Esophagus (tissue), 2 donors: ENCODE measurements at regions not wholly inside any gene's neighbourhood (a gene's known extent, or its start where the extent isn't known, plus 50 kb on each side); places are given as distances from the start of the nearest gene placed in this dataset.

ENCODE experiments used
- H3K27ac ChIP-seq, 2 donors: one replicate each; pipeline ENCODE4 v1.5.1; 2013; ENCODE audit warnings: low read depth in 2 of 2, mild to moderate bottlenecking in 2 of 2, inconsistent platforms in 1 of 2, low read length in 1 of 2, moderate library complexity in 1 of 2
- H3K27me3 ChIP-seq, 2 donors: one replicate each; pipeline ENCODE4 v1.6.1; 2013; ENCODE audit warnings: low read length in 2 of 2, control low read depth in 1 of 2, mild to moderate bottlenecking in 1 of 2; ENCODE audit not compliant: insufficient read depth in 2 of 2, control insufficient read depth in 1 of 2
- H3K36me3 ChIP-seq, 2 donors: one replicate each; pipeline ENCODE4 v1.6.1; 2013; ENCODE audit warnings: low read length in 1 of 2; ENCODE audit not compliant: control insufficient read depth in 2 of 2, insufficient read depth in 2 of 2
- H3K4me1 ChIP-seq, 2 donors: one replicate each; pipeline ENCODE4 v1.6.1; 2013; ENCODE audit warnings: low read length in 1 of 2; ENCODE audit not compliant: control insufficient read depth in 2 of 2, insufficient read depth in 2 of 2
- H3K4me3 ChIP-seq, 2 donors: one replicate each; pipeline ENCODE4 v1.5.1; 2013; ENCODE audit warnings: low read length in 2 of 2, mild to moderate bottlenecking in 2 of 2, low read depth in 1 of 2, moderate library complexity in 1 of 2
- H3K9me3 ChIP-seq, 2 donors: one replicate each; pipeline ENCODE4 v1.6.1; 2013; ENCODE audit warnings: mild to moderate bottlenecking in 2 of 2, low read depth in 1 of 2, low read length in 1 of 2, moderate library complexity in 1 of 2; ENCODE audit not compliant: control insufficient read depth in 2 of 2, insufficient read depth in 1 of 2
- WGBS, 2 donors: extraction: QIAGEN DNeasy Blood & Tissue Kit; methylation state at CpG; one replicate each; pipeline ENCODE4 v1.1.7; 2013; 5-methylcytosine and 5-hydroxymethylcytosine counted together
- donor health status: healthy with polysubstance abuse.
- donor health status: Bipolar disorder and iron deficiency.

- Histone ChIP-seq H3K9me3 (no peaks in the 10 kb centered on the region), H3K27me3 (no peaks in the 10 kb centered on the region), H3K4me1 (no peaks in the 10 kb centered on the region), H3K27ac (no peak overlapping the region), H3K4me3 (no peak overlapping the region), H3K36me3 (no peaks in the 10 kb centered on the region)
- WGBS, 2 donors: 55 to 63% methylated on average over 1 of the region's 1 CpG
These were observed 93.3 kb upstream of the PDE5A start for GRCh38 chr4:119721878-119722277.

DNA sequence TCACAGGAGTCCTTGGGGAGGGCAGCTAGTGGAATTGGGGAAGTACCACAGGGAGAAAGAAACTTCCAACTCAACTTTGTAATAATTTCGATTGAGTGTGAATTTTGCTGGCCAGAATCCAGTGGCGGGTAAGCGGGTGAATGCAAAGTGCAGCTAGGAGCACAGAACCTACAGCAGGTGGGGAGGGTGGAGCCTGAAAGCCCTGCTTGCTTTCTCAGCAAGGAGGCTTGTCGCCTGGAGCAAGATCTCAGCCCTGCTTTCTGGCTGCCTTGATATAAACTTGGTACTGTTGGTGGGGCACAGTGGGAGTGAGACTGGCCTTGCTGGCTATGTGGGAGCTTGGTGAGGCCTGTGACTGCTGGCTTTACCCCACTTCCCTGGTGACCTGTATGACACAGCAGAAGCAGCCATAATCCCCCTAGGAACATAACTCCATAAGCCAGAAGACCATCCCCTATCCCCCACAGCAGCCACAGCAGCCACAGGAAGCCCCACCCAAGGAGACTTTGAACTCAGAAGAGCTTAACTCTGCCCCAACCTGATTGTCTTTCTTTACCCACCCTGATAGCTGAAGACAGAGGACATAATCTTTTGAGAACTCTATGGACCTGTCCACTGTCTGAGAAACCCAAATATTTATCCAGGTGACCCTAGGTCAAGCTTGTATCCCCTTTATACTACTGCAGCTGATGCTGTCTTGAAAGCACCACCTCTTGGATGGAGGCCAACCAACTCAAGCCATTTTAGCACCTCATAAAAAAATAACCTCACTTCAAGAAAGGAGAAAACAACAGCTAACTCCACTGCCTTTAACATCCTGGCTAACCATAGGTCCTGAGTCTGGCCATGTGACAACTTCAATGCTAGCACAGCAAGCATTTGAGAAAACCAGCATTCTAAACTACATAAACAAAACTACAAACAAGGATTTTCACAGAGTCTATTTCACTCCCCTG lies 87.2 kb upstream of the PDE5A start:
- H3K4me1 ChIP-seq: no peaks in the 10 kb centered on the region
- no peaks in the 10 kb centered on the region for H3K27me3 ChIP-seq
- H3K9me3 ChIP-seq: peaks cover 0 to 3% of the 10 kb centered on the region in 2 donors
- no peak overlapping the region for H3K27ac ChIP-seq
- H3K4me3 ChIP-seq: no peak overlapping the region
- WGBS, 2 donors: 69 to 76% methylated on average over 4 of the region's 4 CpGs
- H3K36me3 ChIP-seq: no peaks in the 10 kb centered on the region

DNA sequence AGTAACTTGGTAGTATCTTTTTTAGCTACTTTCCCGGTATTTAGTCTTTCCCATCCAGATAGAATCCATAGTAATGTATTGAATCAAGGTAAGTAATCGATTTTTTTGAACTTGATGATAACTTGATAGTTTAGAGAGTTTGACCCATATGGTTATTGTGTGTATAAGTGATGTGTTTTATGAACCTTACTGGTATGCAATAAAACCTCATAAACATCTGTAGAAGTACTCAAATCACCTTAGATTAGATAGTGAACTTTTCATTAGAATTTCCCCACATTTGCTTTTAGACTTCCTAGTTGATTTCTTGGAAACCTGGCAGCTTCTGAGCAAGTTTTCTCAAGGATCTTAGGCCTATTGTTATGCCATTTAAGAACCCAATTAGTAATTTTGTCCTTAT lies 80.8 kb upstream of the PDE5A start:
- Histone ChIP-seq H3K9me3 (no peaks in the 10 kb centered on the region), H3K4me1 (no peaks in the 10 kb centered on the region), H3K4me3 (no peak overlapping the region), H3K27ac (no peak overlapping the region), H3K36me3 (no peaks in the 10 kb centered on the region), H3K27me3 (no peaks in the 10 kb centered on the region)
- WGBS, 2 donors: 80 to 81% methylated on average over 2 of the region's 2 CpGs

DNA sequence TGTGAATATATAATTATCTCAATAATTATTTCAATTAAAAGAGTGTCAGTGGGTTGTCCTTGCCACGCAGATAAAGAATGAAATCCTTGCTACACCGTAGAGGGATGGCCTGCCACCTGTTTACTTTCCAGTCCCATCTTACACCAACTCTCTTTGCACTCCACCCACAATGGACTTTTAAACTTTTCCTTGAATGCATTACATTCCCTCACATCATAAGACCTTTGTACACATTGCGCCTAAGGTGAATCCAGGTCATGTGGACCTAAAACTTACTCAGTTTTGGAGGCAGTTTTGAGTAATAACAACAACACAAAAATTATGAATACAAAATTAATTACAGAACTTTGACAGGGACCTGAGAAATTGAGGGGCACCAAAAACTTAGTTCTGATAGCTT lies 78.7 kb upstream of the PDE5A start:
- Histone ChIP-seq H3K27me3 (no peaks in the 10 kb centered on the region), H3K9me3 (no peaks in the 10 kb centered on the region), H3K36me3 (no peaks in the 10 kb centered on the region), H3K4me1 (no peaks in the 10 kb centered on the region), H3K27ac (no peak overlapping the region), H3K4me3 (no peak overlapping the region)
- WGBS, 2 donors: 83 to 90% methylated on average over 3 of the region's 3 CpGs

- H3K36me3 ChIP-seq: no peaks in the 10 kb centered on the region
- H3K9me3 ChIP-seq: no peaks in the 10 kb centered on the region
- H3K27me3 ChIP-seq: no peaks in the 10 kb centered on the region
- no peaks in the 10 kb centered on the region for H3K4me1 ChIP-seq
- no peak overlapping the region for H3K4me3 ChIP-seq
- no peak overlapping the region for H3K27ac ChIP-seq
These were observed 78.2 kb upstream of the PDE5A start for GRCh38 chr4:119706804-119707203.

DNA sequence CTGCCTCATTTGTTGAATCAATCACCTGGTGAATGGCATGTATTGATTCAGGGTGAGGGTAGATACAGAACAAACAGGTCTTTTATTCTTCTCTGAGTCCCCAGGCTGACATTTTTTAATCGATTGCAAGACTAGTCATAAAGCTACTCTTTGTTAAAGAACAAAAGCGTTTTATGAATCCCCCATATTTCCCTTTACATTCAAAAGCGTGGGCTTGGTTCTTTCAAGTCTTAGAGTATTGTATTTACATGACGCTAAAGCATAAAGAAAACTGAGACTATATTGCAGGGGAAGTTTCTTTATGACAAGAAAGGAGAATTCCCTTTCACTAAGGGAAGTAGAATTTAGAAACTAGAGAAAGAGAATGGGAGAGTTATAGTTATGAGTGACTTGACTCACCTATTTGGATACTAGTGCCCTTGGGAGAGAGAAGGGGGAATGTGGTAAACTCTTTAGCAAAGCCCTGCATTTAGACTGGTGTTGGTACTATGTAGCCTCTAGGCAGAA lies 69.3 kb upstream of the PDE5A start:
- H3K9me3 ChIP-seq: no peaks in the 10 kb centered on the region
- no peaks in the 10 kb centered on the region for H3K27me3 ChIP-seq
- no peaks in the 10 kb centered on the region for H3K4me1 ChIP-seq
- no peak overlapping the region for H3K27ac ChIP-seq
- no peak overlapping the region for H3K4me3 ChIP-seq
- no peaks in the 10 kb centered on the region for H3K36me3 ChIP-seq
- 47 to 49% methylated on average over 4 of the region's 4 CpGs for WGBS, 2 donors

- no peak overlapping the region for H3K4me3 ChIP-seq
- H3K27me3 ChIP-seq: no peaks in the 10 kb centered on the region
- no peaks in the 10 kb centered on the region for H3K4me1 ChIP-seq
- no peaks in the 10 kb centered on the region for H3K36me3 ChIP-seq
- no peak overlapping the region for H3K27ac ChIP-seq
- no peaks in the 10 kb centered on the region for H3K9me3 ChIP-seq
These were observed 68.4 kb upstream of the PDE5A start for GRCh38 chr4:119696963-119697362.

DNA sequence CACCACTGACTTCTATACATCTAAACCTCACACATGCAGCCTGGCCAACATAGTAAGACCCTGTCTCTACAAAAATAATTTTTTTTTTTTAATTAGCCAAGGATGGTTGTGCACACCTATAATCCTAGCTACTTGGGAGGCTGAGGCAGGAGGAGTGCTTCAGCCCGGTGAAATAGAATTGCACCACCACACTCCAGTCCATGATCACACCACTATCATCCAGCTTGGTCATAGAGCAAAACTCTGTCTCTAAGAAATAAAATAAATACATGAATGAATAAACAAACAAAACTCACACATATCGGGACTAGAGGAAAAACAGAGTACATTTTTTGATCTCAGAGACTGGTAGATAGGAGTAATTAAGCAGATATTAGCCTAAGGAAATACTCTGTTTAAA lies 66.6 kb upstream of the PDE5A start:
- peaks cover 0 to 2% of the 10 kb centered on the region in 2 donors for H3K9me3 ChIP-seq

GRCh38 chr4:119693126-119693525 lies 64.5 kb upstream of the PDE5A start:
- Histone ChIP-seq H3K9me3 (peaks cover 0 to 2% of the 10 kb centered on the region in 2 donors), H3K27ac (no peak overlapping the region), H3K36me3 (no peaks in the 10 kb centered on the region), H3K27me3 (no peaks in the 10 kb centered on the region), H3K4me1 (no peaks in the 10 kb centered on the region), H3K4me3 (no peak overlapping the region)

More for the DNA sequence above, 66.6 kb upstream of the PDE5A start:
- no peaks in the 10 kb centered on the region for H3K4me1 ChIP-seq
- WGBS, 2 donors: 76 to 85% methylated on average over 2 of the region's 2 CpGs
- H3K4me3 ChIP-seq: no peak overlapping the region
- no peaks in the 10 kb centered on the region for H3K36me3 ChIP-seq
- no peaks in the 10 kb centered on the region for H3K27me3 ChIP-seq
- no peak overlapping the region for H3K27ac ChIP-seq

DNA sequence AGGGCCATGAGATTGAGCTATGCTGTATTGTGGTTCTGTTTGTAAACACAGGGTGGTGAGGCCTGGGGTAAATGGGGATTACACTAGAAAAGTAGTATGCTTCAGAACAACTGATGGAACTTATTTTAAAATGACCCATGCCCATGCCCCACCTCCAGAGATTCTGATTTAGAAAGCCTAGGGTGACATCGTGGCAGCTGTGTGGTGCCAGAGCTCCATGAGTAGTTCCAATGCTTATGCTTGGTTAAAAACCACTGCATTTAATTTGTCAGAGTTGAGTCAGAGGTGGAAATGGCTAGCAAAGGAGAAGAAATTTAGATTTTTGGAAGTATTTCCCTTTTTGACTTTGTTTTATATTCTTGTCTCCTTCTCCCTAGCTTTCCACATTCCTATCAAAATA lies 63.4 kb upstream of the PDE5A start:
- Histone ChIP-seq H3K27me3 (no peaks in the 10 kb centered on the region), H3K9me3 (peaks cover 0 to 2% of the 10 kb centered on the region in 2 donors), H3K27ac (no peak overlapping the region), H3K4me3 (no peak overlapping the region), H3K36me3 (no peaks in the 10 kb centered on the region), H3K4me1 (no peaks in the 10 kb centered on the region)
- WGBS, 2 donors: 57 to 67% methylated on average over 1 of the region's 1 CpG
